IMR-90 (cell line): ENCODE measurements at regions not wholly inside any gene's neighbourhood (a gene's known extent, or its start where the extent isn't known, plus 50 kb on each side); places are given as distances from the start of the nearest gene placed in this dataset.
"Not testable (repeated sequence)": the region's sequence is repeated elsewhere in the genome, so short reads cannot be mapped to it uniquely, and the experiment has no call there.

Experiments
- ATAC-seq: fragments of 200-7000 bp; cut with Tn5 transposase; 2 replicates; pipeline ENCODE4 v1.9.1; 2020; ENCODE audit warnings: low read depth, mild to moderate bottlenecking, moderate library complexity
- BruUV-seq: library from RNA; stranded (reverse); fragments of 400-500 nt; replicated peaks from 2 replicates; lab custom pipeline; 2021; lab: Mats Ljungman, UMichigan
- CTCF ChIA-PET: fragments of 300-600 bp; formaldehyde crosslinking; extraction: SDS; loops from one replicate; lab custom pipeline; 2021; ENCODE audit warnings: antibody characterized with exemption; lab: Yijun Ruan, JAX
- POLR2A ChIA-PET: fragments of 300-600 bp; sonication (Branson Sonifier 250); formaldehyde crosslinking; loops from one replicate; lab custom pipeline; 2022; ENCODE audit warnings: antibody characterized with exemption; ENCODE audit not compliant: unreplicated experiment; lab: Charles Lee
- DNase-seq: peaks from one replicate; pipeline ENCODE4 v3.0.0; 2013
- H2AFZ ChIP-seq: replicated peaks from 2 replicates; pipeline ENCODE3; 2013; ENCODE audit warnings: low read length, mild to moderate bottlenecking; ENCODE audit not compliant: poor library complexity
- H2AK5ac ChIP-seq: 2 replicates; pipeline ENCODE4 v1.6.1; 2013; ENCODE audit warnings: low read depth, low read length, inconsistent platforms
- H2AK9ac ChIP-seq: replicated peaks from 2 replicates; pipeline ENCODE3; 2013; ENCODE audit warnings: mild to moderate bottlenecking, low read depth, low read length, moderate library complexity; ENCODE audit not compliant: poor library complexity
- H2BK120ac ChIP-seq: 2 replicates; pipeline ENCODE4 v1.6.1; 2013; ENCODE audit warnings: low read depth, low read length, inconsistent platforms
- H2BK15ac ChIP-seq: 3 replicates; pipeline ENCODE4 v1.6.1; 2013; ENCODE audit warnings: low read depth, low read length, inconsistent platforms
- H2BK20ac ChIP-seq: 2 replicates; pipeline ENCODE4 v1.6.1; 2013; ENCODE audit warnings: low read depth, mild to moderate bottlenecking, inconsistent platforms, low read length, moderate library complexity
- H2BK5ac ChIP-seq: 2 replicates; pipeline ENCODE4 v1.6.1; 2013; ENCODE audit warnings: mild to moderate bottlenecking, low read depth, low read length, inconsistent platforms; ENCODE audit not compliant: poor library complexity, severe bottlenecking
- H3K14ac ChIP-seq: replicated peaks from 2 replicates; pipeline ENCODE4 v1.6.1; 2013; ENCODE audit warnings: low read depth, low read length, inconsistent platforms
- H3K18ac ChIP-seq: 2 replicates; pipeline ENCODE4 v1.6.1; 2013; ENCODE audit warnings: low read depth, low read length, control low read depth
- H3K23ac ChIP-seq: 2 replicates; pipeline ENCODE4 v1.6.1; 2013; ENCODE audit warnings: low read depth, low read length, inconsistent platforms
- H3K27ac ChIP-seq: 2 replicates; pipeline ENCODE4 v1.5.1; 2013; ENCODE audit warnings: mild to moderate bottlenecking, control low read depth, low read length; ENCODE audit not compliant: insufficient read depth
- H3K27me3 ChIP-seq: 2 replicates; pipeline ENCODE4 v1.6.1; 2013; ENCODE audit warnings: low read length; ENCODE audit not compliant: control insufficient read depth, insufficient read depth
- H3K36me3 ChIP-seq: 2 replicates; pipeline ENCODE4 v1.6.1; 2013; ENCODE audit warnings: low read length, mixed read lengths; ENCODE audit not compliant: control insufficient read depth, insufficient read depth
- H3K4ac ChIP-seq: 2 replicates; pipeline ENCODE4 v1.6.1; 2013; ENCODE audit warnings: low read depth, low read length, inconsistent platforms
- H3K4me1 ChIP-seq: 2 replicates; pipeline ENCODE4 v1.6.1; 2013; ENCODE audit warnings: low read length, mixed read lengths; ENCODE audit not compliant: control insufficient read depth, insufficient read depth
- H3K4me2 ChIP-seq: 2 replicates; pipeline ENCODE4 v1.6.1; 2013; ENCODE audit warnings: low read depth, mild to moderate bottlenecking, control low read depth, low read length, moderate library complexity
- H3K4me3 ChIP-seq: 2 replicates; pipeline ENCODE4 v1.5.1; 2013; ENCODE audit warnings: low read depth, mild to moderate bottlenecking, control low read depth, low read length, moderate library complexity; ENCODE audit not compliant: insufficient read depth
- H3K56ac ChIP-seq: 2 replicates; pipeline ENCODE4 v1.6.1; 2013; ENCODE audit warnings: low read length, inconsistent platforms; ENCODE audit not compliant: insufficient read depth; ENCODE audit errors: extremely low read depth
- H3K79me1 ChIP-seq, 2 experiments: 2 replicates each; pipeline ENCODE4 v1.6.1; 2013; ENCODE audit warnings: low read length in 2 of 2, inconsistent platforms in 1 of 2, low read depth in 1 of 2
- H3K9ac ChIP-seq: 2 replicates; pipeline ENCODE4 v1.6.1; 2013; ENCODE audit warnings: low read depth, low read length, control low read depth
- H3K9me1 ChIP-seq: 2 replicates; pipeline ENCODE4 v1.6.1; 2013; ENCODE audit warnings: low read length, inconsistent platforms; ENCODE audit not compliant: insufficient read depth
- H3K9me3 ChIP-seq: 2 replicates; pipeline ENCODE4 v1.6.1; 2013; ENCODE audit warnings: low read length; ENCODE audit not compliant: control insufficient read depth, insufficient read depth
- H4K20me1 ChIP-seq: 2 replicates; pipeline ENCODE4 v1.6.1; 2013; ENCODE audit warnings: low read length, inconsistent platforms; ENCODE audit not compliant: insufficient read depth
- H4K5ac ChIP-seq: 2 replicates; pipeline ENCODE4 v1.6.1; 2013; ENCODE audit warnings: mild to moderate bottlenecking, low read depth, low read length, control low read depth
- H4K8ac ChIP-seq, 2 experiments: 2 replicates each; pipeline ENCODE4 v1.6.1; 2013; ENCODE audit warnings: low read depth in 2 of 2, low read length in 2 of 2, control low read depth in 1 of 2, inconsistent platforms in 1 of 2
- H4K91ac ChIP-seq: 2 replicates; pipeline ENCODE4 v1.6.1; 2013; ENCODE audit warnings: low read depth, low read length, inconsistent platforms; ENCODE audit not compliant: insufficient read depth
- POLR2A ChIP-seq: IDR thresholded peaks from 2 replicates; pipeline ENCODE4 v1.6.1; 2012; ENCODE audit warnings: mild to moderate bottlenecking, low read depth, low read length
- SMC3 ChIP-seq: fragments of 150-350 bp; IDR thresholded peaks from 2 replicates; pipeline ENCODE4 v1.6.1; 2016; ENCODE audit warnings: low read depth, mild to moderate bottlenecking, antibody characterized with exemption, low read length, moderate library complexity
- WGBS, 2 experiments: methylation state at CpG; one replicate each; pipeline versions ENCODE4 v1.1.5 to v1.1.7; 2013; ENCODE audit warnings: missing lambda C conversion rate in 2 of 2; ENCODE audit not compliant: insufficient read length in 1 of 2; ENCODE audit errors: extremely low coverage in 2 of 2; 5-methylcytosine and 5-hydroxymethylcytosine counted together
- dilution Hi-C: fragments of 300-500 bp; cut with HindIII; formaldehyde crosslinking; loops from one replicate; pipeline ENCODE4 v1.14.3; 2018; ENCODE audit warnings: low sequenced_read_pairs; ENCODE audit not compliant: unreplicated experiment
- in situ Hi-C: fragments of 300-500 bp; cut with MboI; formaldehyde crosslinking; loops from 3 replicates; pipeline ENCODE4 v1.14.3; 2019; ENCODE audit warnings: low sequenced_read_pairs, inconsistent platforms, mixed read lengths
- intact Hi-C: fragments of 100-400 bp; cut with micrococcal nuclease; formaldehyde crosslinking; loops from 2 replicates; pipeline ENCODE4 v1.10.0; 2022
- TF ChIP-seq, protein P1 (sequence below): fragments of 150-350 bp; IDR thresholded peaks from 2 replicates; pipeline ENCODE4 v1.6.1; 2016; ENCODE audit warnings: low read depth, mild to moderate bottlenecking, low read length, moderate library complexity, borderline replicate concordance

GRCh38 chr11:44368886-44369285, 58.9 kb upstream of the ALX4 start:
- TF ChIP-seq POLR2A: no peak
- no peak for TF ChIP-seq SMC3
- TF ChIP-seq, protein P1, sequence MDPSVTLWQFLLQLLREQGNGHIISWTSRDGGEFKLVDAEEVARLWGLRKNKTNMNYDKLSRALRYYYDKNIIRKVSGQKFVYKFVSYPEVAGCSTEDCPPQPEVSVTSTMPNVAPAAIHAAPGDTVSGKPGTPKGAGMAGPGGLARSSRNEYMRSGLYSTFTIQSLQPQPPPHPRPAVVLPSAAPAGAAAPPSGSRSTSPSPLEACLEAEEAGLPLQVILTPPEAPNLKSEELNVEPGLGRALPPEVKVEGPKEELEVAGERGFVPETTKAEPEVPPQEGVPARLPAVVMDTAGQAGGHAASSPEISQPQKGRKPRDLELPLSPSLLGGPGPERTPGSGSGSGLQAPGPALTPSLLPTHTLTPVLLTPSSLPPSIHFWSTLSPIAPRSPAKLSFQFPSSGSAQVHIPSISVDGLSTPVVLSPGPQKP: no peak
- H4K8ac ChIP-seq: no peak overlapping the region
- H4K5ac ChIP-seq: no peak overlapping the region
- dilution Hi-C loops (no loop called here), intact Hi-C loops (no loop called here), in situ Hi-C loops (no loop called here)
- H2BK15ac ChIP-seq: no peak overlapping the region
- H2BK20ac ChIP-seq: no peak overlapping the region
- H3K79me1 ChIP-seq: no peaks in the 10 kb centered on the region
- CTCF ChIA-PET: no interaction called here
- H2AFZ ChIP-seq: no peak overlapping the region
- POLR2A ChIA-PET: no interaction called here
- H3K4me1 ChIP-seq: no peaks in the 10 kb centered on the region
- no peak overlapping the region for H3K14ac ChIP-seq
- H4K20me1 ChIP-seq: no peaks in the 10 kb centered on the region
- ATAC-seq (no peak), DNase-seq (no peak)
- H2AK5ac ChIP-seq: no peak overlapping the region
- no peaks in the 10 kb centered on the region for H3K36me3 ChIP-seq
- H3K9me1 ChIP-seq: no peaks in the 10 kb centered on the region
- WGBS, 2 experiments: no CpG with 5 or more reads among the region's 2 CpGs
- H2AK9ac ChIP-seq: no peak overlapping the region
- BruUV-seq: no TSS peak
- no peak overlapping the region for H2BK5ac ChIP-seq
- no peak overlapping the region for H3K4me3 ChIP-seq
- no peak overlapping the region for H3K4ac ChIP-seq
- H3K27me3 ChIP-seq: peaks cover 19% of the 10 kb centered on the region
- H3K23ac ChIP-seq: no peak overlapping the region
- no peak overlapping the region for H3K56ac ChIP-seq
- H4K91ac ChIP-seq: no peak overlapping the region
- no peaks in the 10 kb centered on the region; the same call in 1 of the 2 replicates for H3K9me3 ChIP-seq
- H3K18ac ChIP-seq: no peak overlapping the region
- H3K9ac ChIP-seq: no peak overlapping the region
- H3K27ac ChIP-seq: no peak overlapping the region
- H3K4me2 ChIP-seq: no peak overlapping the region
- H2BK120ac ChIP-seq: no peak overlapping the region

DNA sequence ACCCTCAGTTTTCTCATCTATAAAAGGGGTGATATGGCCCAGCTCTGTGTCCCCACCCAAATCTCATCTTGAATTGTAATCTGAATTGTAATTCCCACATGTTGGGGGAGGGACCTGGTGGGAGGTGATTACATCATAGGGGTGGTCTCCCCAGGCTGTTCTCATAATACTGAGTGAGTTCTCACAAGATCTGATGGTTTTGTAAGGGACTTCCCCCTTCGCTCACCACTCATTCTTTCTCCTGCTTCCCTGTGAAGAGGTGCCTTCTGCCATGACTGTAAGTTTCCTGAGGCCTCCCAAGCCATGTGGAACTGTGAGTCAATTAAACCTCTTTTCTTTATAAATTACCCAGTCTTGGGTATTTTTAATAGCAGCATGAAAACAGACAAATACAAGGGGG, 61.1 kb upstream of the ALX4 start:
- H3K27ac ChIP-seq, CTCF ChIA-PET, H4K5ac ChIP-seq, H2BK20ac ChIP-seq, DNase-seq, H3K36me3 ChIP-seq, H2AFZ ChIP-seq, intact Hi-C loops, H3K9me3 ChIP-seq, H4K20me1 ChIP-seq, POLR2A ChIA-PET, dilution Hi-C loops, in situ Hi-C loops, H3K14ac ChIP-seq, H3K56ac ChIP-seq, H2BK5ac ChIP-seq, BruUV-seq, H3K79me1 ChIP-seq, H3K9ac ChIP-seq, H3K27me3 ChIP-seq, H3K4ac ChIP-seq, H3K23ac ChIP-seq, H4K91ac ChIP-seq, H2BK15ac ChIP-seq, ATAC-seq, H3K9me1 ChIP-seq, H3K18ac ChIP-seq, H4K8ac ChIP-seq, H2AK9ac ChIP-seq, H2AK5ac ChIP-seq, H3K4me1 ChIP-seq, H2BK120ac ChIP-seq, H3K4me3 ChIP-seq, H3K4me2 ChIP-seq: not testable (repeated sequence)
- no CpG with 5 or more reads among the region's 1 CpG for WGBS, 2 experiments
